ENCODE measurements at regions not wholly inside any gene's neighbourhood (a gene's known extent, or its start where the extent isn't known, plus 50 kb on each side); places are given as distances from the start of the nearest gene placed in this dataset.
"Not testable (repeated sequence)": the region's sequence is repeated elsewhere in the genome, so short reads cannot be mapped to it uniquely, and the experiment has no call there.

- DNase-seq: no peak
These were observed 253.2 kb upstream of the SMIM30 start for GRCh38 chr7:113371416-113372043.

- no peak for DNase-seq
These were observed 252.6 kb upstream of the SMIM30 start for GRCh38 chr7:113370910-113371309.

GRCh38 chr7:113368256-113368655 lies 249.9 kb upstream of the SMIM30 start:
- no peak for DNase-seq

- DNase-seq: no peak
These were observed 248.8 kb upstream of the SMIM30 start for GRCh38 chr7:113367041-113367586.

- no peak for DNase-seq
These were observed 247.8 kb upstream of the SMIM30 start for GRCh38 chr7:113366122-113366521.

GRCh38 chr7:113349339-113349738 lies 231.0 kb upstream of the SMIM30 start:
- DNase-seq: no peak

- no peak for DNase-seq
These were observed 221.3 kb upstream of the SMIM30 start for GRCh38 chr7:113339661-113340060.

- DNase-seq: no peak
These were observed 219.8 kb upstream of the SMIM30 start for GRCh38 chr7:113338071-113338696.

GRCh38 chr7:113336838-113337237 lies 218.5 kb upstream of the SMIM30 start:
- not testable (repeated sequence) for DNase-seq

GRCh38 chr7:113331155-113331898 lies 213.0 kb upstream of the SMIM30 start:
- DNase-seq: no peak

- no peak for DNase-seq
These were observed 202.8 kb upstream of the SMIM30 start for GRCh38 chr7:113321201-113321600.

GRCh38 chr7:113320419-113320818 lies 202.1 kb upstream of the SMIM30 start:
- DNase-seq: no peak

- DNase-seq: no peak
These were observed 196.2 kb upstream of the SMIM30 start for GRCh38 chr7:113314594-113314993.

GRCh38 chr7:113308399-113308798 lies 190.0 kb upstream of the SMIM30 start:
- DNase-seq: no peak

- DNase-seq: no peak
These were observed 188.8 kb upstream of the SMIM30 start for GRCh38 chr7:113307147-113307546.

GRCh38 chr7:113306302-113306701 lies 187.9 kb upstream of the SMIM30 start:
- DNase-seq: no peak

GRCh38 chr7:113304104-113304503 lies 185.8 kb upstream of the SMIM30 start:
- no peak for DNase-seq

- DNase-seq: not testable (repeated sequence)
These were observed 185.0 kb upstream of the SMIM30 start for GRCh38 chr7:113303388-113303787.

GRCh38 chr7:113301983-113302382 lies 183.6 kb upstream of the SMIM30 start:
- DNase-seq: no peak

GRCh38 chr7:113301141-113301540 lies 182.8 kb upstream of the SMIM30 start:
- DNase-seq: no peak

- DNase-seq: no peak
These were observed 181.4 kb upstream of the SMIM30 start for GRCh38 chr7:113299748-113300147.

GRCh38 chr7:113298501-113298900 lies 180.1 kb upstream of the SMIM30 start:
- no peak for DNase-seq

GRCh38 chr7:113294750-113295149 lies 176.4 kb upstream of the SMIM30 start:
- DNase-seq: no peak

- DNase-seq: no peak
These were observed 173.8 kb upstream of the SMIM30 start for GRCh38 chr7:113292105-113292504.
